Middle frontal gyrus (tissue), 1 donor: ENCODE measurements at regions not wholly inside any gene's neighbourhood (a gene's known extent, or its start where the extent isn't known, plus 50 kb on each side); places are given as distances from the start of the nearest gene placed in this dataset.
A peak's percentile ranks its signal among the peaks of the same experiment; 100 is the strongest.
"Not testable (repeated sequence)": the region's sequence is repeated elsewhere in the genome, so short reads cannot be mapped to it uniquely, and the experiment has no call there.

ENCODE experiments used
- DNase-seq: peaks from one replicate; pipeline ENCODE4 v3.0.0-alpha.2; 2015; ENCODE audit warnings: low spot score; ENCODE audit errors: extremely low spot score

DNA sequence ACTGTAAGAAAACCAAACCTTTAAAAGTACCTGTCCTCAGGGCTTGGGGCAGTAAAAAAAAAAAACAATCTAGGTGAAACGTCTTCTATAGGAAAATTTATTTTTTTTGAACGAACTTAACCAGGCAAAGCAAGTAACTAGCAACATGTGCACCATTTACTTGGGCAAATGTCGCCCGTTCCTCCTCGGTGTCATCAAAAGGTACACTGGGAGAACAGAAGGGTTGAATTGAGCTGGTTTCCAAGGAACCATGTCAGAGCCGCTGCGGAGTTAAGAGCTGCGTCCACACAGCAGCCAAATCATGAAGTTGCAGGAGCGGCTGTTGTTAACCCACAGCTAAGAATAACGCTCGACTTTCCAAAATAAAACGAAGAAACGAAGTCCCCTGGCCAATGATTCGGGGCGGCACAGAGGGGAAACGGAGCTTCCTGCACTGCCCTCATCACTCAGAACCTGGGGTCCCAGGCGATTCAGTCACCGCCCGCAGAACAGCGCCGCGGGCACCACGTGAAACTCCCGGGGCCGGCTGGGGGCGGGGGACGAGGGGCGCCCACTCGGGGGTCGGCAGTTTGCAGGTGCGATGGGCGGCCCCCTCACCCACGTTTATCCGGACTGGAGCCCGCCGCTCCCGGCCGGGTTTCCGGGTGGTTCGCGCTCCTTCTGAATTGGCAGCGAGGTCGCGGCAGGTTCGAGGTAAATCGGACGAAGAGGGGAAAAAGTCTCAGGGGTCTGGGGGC is 53.6 kb upstream of the PLGLB1 start:
- not testable (repeated sequence) for DNase-seq

DNA sequence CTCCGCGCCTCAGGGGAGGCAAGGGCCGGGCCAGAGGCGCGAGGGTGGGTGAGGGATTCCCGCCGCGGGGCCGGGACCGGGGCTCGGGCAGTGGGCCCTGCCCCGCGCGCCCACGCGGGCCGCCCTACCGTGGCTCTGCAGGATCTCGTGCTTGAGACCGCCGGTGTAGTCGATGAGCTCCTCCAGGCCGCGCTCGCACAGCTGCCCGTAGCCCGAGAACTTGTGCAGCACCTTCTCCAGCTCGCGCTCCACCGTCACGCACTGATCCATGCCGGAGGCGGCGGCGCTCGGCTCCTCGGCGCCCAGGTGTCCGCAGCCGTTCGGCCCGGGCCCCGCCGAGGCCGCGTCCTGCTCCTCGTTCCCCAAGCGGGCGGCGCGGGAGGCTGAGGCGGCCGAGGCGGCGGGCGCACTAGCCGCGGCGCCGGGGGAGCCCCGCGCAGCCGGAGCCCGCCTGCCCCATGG is 54.2 kb upstream of the PLGLB1 start:
- not testable (repeated sequence) for DNase-seq

DNA sequence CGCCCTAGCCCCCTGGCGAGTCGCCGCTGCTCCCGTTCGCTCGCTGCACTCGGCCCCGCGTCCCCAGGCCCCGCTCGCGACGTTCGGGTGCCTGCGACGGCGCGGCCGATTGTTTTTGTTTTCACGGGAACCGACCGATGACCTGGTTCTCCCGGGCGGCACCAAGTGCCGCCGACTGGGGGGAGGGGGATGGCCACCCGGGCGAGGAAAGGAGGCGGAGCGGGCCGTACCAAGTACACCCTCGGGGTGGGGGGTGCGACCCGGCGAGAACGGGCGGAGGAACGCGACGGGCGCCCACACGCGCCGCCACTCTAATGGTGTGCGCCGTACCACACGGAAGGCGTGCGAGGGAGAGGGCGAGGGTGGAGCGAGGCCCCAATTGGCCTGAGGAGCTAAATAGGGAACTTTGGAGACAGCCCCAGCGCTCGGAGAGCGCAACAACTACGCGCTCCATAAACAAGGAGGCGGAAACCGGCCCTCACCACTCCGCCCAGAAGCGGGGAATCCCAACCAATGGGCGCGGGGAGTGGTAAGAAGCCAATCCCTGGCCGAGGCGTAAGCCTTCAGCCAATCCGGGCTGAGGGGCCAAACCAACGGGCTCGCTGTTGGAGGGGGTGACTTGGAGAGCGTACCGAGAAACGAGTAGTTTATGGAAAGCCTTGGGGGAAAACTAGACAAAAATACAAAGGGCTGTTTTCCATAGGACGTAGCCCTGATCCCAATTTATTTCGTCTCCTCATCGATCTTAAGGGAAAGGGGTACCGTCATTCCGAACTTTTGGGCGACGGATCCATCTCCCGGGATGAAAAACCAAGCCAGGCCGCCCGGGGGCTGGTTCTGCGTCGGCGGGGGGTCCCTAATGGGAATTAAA is 54.8 kb upstream of the PLGLB1 start:
- DNase-seq: peak; percentile 53

DNA sequence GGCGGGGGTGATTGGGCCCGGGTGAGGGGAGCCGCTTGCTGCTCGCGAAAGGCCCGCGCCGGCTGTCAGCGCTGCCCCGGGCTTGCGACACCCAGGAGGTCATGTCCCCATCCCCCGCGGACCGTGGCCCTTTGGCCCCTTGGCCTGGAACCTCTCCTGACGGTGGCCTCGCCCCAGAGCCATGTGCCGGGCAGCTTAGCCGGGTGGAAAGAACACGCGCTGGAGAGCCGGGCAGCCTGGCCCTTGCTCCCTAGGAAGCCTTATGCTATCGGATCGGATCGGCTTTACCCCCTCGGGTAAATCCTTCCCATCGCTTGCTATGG is 55.4 kb upstream of the PLGLB1 start:
- not testable (repeated sequence) for DNase-seq

DNA sequence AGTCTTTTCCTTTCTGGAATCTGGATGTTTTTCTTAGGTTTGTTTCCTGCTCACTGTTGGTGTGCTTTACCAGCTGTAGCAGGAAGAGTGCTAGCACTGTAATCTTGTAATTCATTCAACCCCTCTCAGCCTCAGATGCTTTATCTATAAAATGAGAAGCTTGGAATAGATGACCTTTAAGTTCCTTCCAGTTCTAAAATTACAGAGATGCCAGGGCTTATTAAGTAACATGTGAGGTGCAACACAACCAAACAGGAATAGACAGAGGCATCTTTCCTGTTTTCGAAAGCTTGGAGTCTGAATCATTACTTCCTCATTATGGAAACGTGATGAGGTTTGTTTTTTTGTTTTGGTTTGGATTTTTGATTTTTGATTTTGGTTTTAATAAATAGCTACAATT is 60.1 kb upstream of the PLGLB1 start:
- not testable (repeated sequence) for DNase-seq

DNA sequence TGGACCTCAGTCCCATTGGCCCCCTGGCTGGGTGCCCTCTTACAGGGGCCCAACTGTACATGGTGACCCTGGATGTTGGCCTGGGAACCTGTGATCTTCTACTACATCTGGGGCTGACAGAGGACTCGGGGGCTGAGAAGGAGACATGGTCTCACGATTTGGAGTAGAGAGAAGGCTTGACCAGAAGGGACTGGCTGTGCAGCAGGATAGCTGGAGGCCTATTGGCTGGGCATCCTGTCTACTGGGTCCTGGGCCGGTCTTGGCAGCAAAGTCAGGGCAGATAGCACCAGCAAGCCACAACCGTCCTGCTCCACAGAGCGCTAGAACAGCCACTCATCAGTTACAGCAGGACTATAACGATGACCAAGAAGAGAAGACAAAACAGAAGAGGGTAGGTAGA is 66.4 kb upstream of the PLGLB1 start:
- DNase-seq: not testable (repeated sequence)

DNA sequence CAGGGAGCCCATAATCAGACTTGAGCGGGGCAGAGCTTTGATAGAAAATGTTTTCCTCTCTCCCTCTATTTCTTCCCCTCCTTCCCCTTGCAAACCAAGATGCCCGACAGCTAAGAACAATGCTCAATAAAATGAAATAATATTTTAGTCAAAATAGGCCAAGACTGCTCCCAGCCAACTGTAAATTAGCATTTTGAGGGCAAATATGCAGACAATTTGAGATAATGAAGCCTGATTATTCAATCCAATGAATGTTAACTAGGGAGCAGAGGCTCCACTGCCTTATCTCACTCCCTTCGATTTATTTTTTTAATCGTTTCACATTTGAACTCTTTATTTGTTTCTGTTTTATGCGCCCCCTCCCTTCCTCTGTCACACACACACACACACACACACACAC is 67.8 kb upstream of the PLGLB1 start:
- DNase-seq: not testable (repeated sequence)

DNA sequence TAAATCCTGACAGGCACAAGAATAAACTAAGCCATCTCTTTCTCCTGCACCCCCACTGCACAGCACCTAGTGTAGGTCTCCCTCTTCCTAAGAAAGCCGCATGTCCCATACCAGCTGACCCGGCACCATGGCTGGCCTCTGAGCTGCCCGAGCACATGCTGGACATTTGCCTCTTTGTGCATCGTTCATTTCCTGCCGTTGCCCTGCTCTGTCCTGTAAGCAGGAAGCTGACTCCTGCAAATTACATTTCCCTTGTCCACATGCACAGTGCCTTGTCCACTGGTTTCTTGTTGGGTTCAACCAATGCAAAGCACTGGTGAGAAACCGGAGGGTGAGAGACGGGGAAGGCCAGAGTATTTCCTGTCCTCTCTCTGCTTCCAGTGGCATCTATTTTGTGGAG is 71.6 kb upstream of the PLGLB1 start:
- DNase-seq: not testable (repeated sequence)

DNA sequence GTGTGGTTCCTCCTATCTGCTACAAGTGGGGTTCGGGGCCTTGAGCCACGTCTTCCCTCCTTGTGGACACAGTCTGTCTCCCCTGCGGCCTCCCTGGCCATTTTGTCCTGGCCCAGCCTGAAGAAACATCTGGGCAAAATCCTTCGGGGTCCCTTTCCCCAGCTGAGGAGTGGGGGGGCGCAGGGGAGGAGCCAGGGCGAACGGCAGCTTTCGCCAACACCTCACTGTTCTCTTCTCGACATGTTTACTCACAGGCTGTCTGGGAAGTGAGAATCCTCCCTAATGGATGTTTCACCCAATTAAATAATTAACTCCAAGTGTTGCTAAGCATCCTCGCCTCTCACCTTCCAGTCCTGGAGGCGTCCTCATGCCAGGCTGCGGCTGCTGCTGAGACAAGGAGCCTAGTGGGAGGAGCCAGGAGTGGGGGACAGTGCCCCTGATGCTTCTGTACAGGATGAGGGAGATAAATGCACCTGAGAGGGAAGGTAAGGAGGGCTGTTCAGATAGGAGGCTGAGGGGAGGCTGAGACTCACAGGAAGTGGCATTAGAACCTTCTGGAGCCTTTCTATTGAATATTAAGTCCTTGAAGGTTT is 72.4 kb upstream of the PLGLB1 start:
- DNase-seq: not testable (repeated sequence)

DNA sequence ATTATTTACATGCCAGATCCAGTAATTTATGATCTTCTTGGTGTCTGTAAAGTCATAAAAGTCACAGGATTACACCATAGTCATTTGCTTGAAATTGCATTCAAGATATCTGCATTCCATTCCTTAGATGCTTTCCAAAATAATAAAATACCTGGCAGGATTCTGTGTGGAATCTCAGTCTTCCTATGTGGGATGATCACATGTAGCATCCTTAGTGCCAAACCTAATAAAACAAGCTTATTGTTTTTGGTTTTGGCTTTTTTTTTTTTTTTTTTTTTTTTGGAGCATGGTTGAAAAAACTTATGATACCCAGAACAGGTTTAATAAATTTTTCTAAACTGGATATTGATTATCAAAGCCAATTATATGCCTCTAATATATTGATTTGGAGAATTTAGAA is 74.2 kb upstream of the PLGLB1 start:
- DNase-seq: not testable (repeated sequence)

DNA sequence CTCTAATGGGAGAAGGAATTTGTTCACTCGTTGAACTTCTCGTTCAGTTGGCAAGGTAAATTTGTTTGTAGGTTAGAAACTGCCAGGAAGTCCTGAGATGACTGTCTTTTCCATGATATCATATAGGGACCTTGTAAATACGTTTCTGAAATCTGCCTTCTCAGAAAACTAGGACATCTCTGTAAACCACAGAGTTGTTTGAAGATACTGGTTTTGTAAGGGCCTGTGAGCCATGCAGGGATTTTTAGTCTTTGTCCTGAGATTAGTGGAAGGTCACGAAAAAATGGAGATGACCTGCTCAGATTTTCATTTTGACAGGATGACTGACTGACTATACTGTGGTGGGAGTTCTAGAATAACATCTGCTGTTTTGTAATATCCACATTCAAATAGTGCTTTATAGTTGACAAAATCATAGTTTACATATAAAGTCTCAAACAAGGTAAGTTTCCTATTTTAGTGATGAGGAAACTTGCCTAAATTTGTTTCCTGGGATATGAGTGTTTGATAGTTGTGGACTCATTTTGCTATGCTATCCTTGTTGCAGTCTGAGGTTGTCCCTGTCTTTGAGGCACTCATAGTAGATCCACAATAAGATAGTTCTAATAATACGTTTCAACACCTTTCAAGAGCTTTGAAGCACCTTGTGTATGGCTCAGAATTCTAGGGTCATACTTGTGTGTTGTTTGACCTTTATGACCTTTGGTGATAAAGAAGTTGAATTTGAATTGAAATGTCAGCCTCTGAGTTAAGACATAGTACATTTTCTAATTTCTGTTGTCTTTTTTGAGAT is 107.3 kb upstream of the PLGLB1 start:
- not testable (repeated sequence) for DNase-seq

DNA sequence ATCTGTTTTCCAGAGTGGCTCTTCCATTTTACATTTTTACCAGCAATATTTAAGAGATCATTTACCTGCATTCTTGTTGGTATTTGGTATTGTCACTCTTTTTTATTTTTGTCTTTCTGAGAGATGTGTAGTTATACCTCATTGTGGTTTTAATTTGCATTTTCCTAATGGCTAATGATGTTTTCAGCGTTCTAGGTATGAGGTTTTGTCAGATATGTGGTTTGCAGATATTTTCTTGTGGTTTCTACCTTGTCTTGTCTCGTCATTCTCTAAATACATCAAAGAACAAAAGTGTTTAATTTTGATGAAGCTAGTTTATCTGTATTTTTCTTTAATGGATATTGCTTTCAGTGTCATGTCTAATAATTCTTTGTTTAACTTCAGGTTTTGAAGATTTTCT is 110.9 kb upstream of the PLGLB1 start:
- not testable (repeated sequence) for DNase-seq

DNA sequence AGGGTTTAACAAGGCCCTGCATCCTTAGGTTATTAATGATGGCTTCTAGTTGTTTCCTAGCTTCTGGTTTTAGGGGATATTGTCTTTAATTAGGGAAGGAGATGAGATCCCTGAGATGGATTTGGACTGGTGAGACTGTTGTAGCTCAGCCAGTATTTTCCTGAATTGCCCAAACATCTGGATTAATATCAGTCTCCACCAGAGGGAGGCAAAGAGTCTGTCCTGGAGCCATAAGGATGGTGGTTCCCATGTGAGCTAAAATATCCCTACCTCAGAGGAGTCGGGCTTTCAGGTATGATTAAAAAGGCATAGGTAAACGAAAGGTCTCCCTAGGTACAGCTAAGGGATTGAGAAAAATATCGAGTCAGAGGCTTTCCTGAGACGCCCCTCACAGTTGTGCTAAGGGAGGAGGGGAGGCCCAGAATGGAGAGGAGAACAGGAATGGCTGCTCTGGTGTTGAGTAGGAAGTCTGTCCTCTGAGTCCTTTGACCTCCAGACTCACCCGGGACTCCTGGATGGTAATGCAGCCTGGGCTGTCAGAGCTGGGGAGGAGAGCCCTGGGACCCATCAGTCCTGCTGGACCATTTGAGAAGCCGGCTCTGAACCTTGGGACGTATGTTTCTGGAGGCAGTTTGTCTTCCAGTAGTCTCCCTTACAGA is 130.3 kb upstream of the PLGLB1 start:
- DNase-seq: not testable (repeated sequence)

DNA sequence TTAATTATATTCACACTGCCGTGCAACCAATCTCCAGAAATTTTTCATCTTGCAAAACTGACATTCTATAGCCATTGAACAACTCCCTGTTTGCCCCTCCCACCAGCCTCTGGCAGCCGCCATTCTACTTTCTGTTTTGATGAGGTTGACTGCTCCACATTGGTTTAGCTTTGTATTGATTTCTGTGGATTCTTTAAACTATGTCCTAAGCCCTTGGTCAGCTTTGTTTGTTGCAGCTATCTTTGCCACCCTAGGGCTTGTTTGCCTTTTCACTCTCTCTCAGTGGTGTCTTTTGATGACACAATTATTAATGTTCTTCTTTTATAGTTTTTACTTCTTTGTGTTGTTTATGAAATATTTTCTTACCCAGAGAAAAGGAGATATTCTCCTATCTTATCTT is 152.8 kb upstream of the PLGLB1 start:
- DNase-seq: not testable (repeated sequence)

DNA sequence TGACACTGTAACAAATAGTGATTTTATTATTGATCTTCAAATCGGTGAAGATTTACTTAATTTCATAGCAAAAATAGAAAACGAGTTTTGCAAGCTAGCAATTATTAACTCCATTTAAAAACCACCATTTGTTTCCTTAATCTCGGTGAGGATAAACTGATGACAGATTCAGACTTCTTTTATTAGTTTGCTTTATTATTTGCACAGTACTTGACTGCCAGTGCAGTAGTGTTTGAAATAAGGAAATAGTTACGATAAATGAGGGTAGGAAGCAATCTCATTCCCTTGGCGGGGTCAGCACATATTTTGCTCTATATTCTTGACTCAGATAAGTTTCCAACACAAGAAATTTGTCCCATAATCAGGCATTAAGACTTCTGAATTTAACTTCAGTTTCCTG is 161.7 kb upstream of the PLGLB1 start:
- DNase-seq: not testable (repeated sequence)

DNA sequence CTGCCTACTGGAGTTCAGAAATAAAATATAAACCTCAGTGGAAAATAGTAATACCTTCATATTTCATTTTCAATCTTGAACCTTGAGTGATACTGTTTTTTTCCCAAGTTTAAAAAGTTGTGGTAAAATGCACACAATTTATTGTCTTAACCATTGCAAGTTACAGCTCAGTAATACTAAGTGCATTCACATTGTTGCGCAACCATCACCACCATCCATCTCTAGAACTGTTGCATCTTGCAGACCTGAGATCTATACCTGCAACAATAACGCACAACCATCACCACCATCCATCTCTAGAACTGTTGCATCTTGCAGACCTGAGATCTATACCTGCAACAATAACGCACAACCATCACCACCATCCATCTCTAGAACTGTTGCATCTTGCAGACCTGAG is 162.6 kb upstream of the PLGLB1 start:
- DNase-seq: not testable (repeated sequence)

DNA sequence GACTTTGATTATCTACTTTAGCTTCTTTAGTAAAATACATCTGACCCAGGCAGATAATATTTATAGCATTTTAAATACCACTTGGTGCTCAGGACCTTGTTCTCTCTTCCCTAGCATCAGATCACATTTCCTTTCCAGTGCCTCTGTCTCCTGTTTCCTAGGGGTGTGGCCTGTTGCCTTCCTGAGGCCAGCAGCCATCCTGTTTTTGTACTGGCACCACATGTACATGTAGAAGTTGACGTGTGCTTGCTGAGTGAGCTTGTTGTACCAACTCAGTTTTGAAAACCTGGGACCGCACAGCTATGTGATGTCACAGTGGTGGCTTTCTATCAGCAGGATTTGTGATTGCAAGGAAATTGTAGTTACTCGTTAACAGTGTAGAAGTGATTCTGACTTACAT is 167.6 kb upstream of the PLGLB1 start:
- DNase-seq: not testable (repeated sequence)

DNA sequence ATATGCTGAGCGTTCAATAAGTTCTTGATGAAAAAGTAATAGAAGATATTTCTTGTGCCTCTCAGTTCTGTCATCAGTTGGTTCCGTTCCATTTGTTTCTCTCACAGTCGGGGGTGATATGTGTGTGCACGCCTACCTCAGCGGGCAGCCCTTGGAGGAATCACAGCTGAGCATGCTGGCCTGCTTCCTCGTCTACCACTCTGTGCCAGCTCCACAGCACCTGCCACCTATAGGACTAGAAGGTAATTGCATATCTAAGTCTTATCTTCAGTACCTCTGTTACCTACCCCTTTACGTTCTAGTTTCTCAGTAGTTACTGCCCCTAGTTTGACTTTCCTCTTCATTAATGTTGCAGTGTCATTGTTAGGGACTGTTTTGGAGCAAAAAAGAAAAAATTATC is 171.7 kb upstream of the PLGLB1 start:
- DNase-seq: not testable (repeated sequence)

DNA sequence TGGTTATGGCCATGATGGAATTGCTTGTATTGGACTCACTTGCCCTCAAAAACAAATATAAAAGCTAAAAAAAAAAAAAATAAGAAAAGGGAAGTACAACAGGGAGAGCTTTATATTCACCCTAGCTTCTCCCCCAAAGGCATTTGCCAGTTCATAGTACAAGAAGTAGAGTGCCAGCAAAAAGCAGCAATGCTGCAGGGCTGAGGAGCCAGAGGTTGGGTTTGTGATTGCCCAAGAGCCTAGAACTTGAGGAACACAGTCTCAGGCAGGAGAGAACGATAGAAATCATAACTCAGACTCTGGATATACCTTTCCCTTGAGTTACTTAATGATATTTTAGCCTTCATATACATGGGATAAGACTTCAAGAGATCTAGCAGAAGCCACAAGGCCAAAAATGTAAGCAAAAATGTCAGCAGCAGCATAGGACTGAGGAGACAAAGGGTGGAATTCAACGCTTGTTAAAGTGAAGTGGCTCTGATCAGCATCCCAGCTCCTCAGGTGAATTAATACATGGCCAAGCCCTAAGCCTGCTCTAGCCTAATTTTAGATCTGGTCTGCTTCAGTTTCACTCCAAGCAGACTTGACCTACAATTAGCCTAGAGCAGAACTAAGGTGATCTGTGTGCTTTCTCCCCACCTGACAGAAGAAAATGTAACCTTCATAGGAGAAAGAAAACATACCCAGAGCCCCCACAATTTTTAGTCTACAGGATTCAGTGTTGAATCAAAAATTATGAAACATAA is 172.8 kb upstream of the PLGLB1 start:
- not testable (repeated sequence) for DNase-seq
